ENCODE measurements at regions not wholly inside any gene's neighbourhood (a gene's known extent, or its start where the extent isn't known, plus 50 kb on each side); places are given as distances from the start of the nearest gene placed in this dataset.

DNA sequence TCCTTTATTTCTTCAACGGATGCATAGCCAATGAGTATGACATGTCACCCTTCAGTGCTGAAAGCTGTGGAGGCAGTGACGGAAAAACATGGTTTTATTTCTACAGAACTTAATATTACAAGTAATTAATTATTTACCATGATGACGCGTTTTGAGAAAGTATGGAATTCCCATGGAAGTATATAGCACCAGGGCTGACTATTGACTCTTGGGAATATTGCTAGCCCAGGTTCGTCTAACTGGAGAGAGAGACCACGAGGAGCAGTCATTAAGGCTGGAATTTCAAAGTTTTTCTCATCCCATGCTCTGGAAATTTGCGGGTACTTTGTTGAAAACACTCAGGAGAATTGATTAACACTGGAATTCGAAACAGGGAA, 155.2 kb upstream of the PRSS16 start:
- no peak overlapping the region for H2AK5ac ChIP-seq (ENCODE audit: low read depth, low read length)
- no peak overlapping the region for H3K4ac ChIP-seq (ENCODE audit: low read depth, low read length)
- H3K4me1 ChIP-seq (ENCODE audit: control insufficient read depth, insufficient read depth, low read length): no peaks in the 10 kb centered on the region; the same call in 1 of the 2 replicates
- no peaks in the 10 kb centered on the region for H3K27me3 ChIP-seq (ENCODE audit: control insufficient read depth, insufficient read depth, low read length)
- H3K36me3 ChIP-seq (ENCODE audit: control insufficient read depth, insufficient read depth, low read length): no peaks in the 10 kb centered on the region
- H2BK5ac ChIP-seq (ENCODE audit: low read depth, low read length, poor library complexity, severe bottlenecking): no peak overlapping the region
- no peak overlapping the region for H2BK15ac ChIP-seq (ENCODE audit: low read depth, low read length)
- ChIA-PET POLR2A (ENCODE audit: unreplicated experiment) (no interaction called here), CTCF (interaction anchor here (0.8 kb wide), 1 partner anchor 497 kb away, joined by 3 read pairs; no protein-coding TSS in a partner anchor)
- no peaks in the 10 kb centered on the region for H3K9me1 ChIP-seq (ENCODE audit: insufficient read depth, low read length)
- H3K4me2 ChIP-seq (ENCODE audit: low read depth, low read length): peak overlapping the region; percentile 80
- no peak overlapping the region for H2BK120ac ChIP-seq (ENCODE audit: low read depth, low read length)
- H4K5ac ChIP-seq (ENCODE audit: low read depth, low read length): no peak overlapping the region
- no TSS peak for BruUV-seq (replicated peaks)
- dilution Hi-C loops (cut with HindIII; ENCODE audit: low sequenced_read_pairs, unreplicated experiment): no loop called here
- no peak overlapping the region for H3K18ac ChIP-seq (ENCODE audit: low read depth, low read length)
- peak overlapping the region; percentile 31; the same call in 1 of the 2 replicates for H3K23ac ChIP-seq (ENCODE audit: low read depth, low read length)
- H3K79me1 ChIP-seq (ENCODE audit: low read depth in 1 of 2, low read length in 2 of 2): no peaks in the 10 kb centered on the region
- in situ Hi-C loops (cut with MboI; ENCODE audit: low sequenced_read_pairs): no loop called here
- H3K56ac ChIP-seq (ENCODE audit: extremely low read depth, insufficient read depth, low read length): no peak overlapping the region
- ATAC-seq (ENCODE audit: low read depth): no peak
- no peak overlapping the region for H4K91ac ChIP-seq (ENCODE audit: insufficient read depth, low read depth, low read length)
- H3K4me3 ChIP-seq (ENCODE audit: insufficient read depth, low read depth, low read length): peak overlapping the region; percentile 33
- TF ChIP-seq FOS (IDR thresholded peaks at IDR 0.05; ENCODE audit: low read depth, low read length) (no peak), USF2 (IDR thresholded peaks at IDR 0.05; ENCODE audit: low read depth, low read length) (no peak), RFX5 (IDR thresholded peaks at IDR 0.05; ENCODE audit: low read depth, low read length) (no peak), NFE2L2 (IDR thresholded peaks at IDR 0.05; ENCODE audit: low read depth, low read length) (no peak), MAZ (IDR thresholded peaks at IDR 0.05; ENCODE audit: borderline replicate concordance, low read depth, low read length) (no peak), RCOR1 (IDR thresholded peaks at IDR 0.05; ENCODE audit: insufficient replicate concordance, low read length) (no peak)
- TF ChIP-seq, protein P1, sequence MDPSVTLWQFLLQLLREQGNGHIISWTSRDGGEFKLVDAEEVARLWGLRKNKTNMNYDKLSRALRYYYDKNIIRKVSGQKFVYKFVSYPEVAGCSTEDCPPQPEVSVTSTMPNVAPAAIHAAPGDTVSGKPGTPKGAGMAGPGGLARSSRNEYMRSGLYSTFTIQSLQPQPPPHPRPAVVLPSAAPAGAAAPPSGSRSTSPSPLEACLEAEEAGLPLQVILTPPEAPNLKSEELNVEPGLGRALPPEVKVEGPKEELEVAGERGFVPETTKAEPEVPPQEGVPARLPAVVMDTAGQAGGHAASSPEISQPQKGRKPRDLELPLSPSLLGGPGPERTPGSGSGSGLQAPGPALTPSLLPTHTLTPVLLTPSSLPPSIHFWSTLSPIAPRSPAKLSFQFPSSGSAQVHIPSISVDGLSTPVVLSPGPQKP (IDR thresholded peaks at IDR 0.05; ENCODE audit: borderline replicate concordance, low read depth, low read length): no peak
- no peak overlapping the region for H2AK9ac ChIP-seq (replicated peaks; ENCODE audit: low read depth, low read length, poor library complexity)
- H3K27ac ChIP-seq (ENCODE audit: insufficient read depth, low read length): no peak overlapping the region
- no peak overlapping the region for H4K8ac ChIP-seq (ENCODE audit: low read depth in 2 of 2, low read length in 2 of 2)
- H4K20me1 ChIP-seq (ENCODE audit: insufficient read depth, low read length): no peaks in the 10 kb centered on the region
- 10% methylated on average over 2 of the region's 8 CpGs; no CpG with 5 or more reads in 1 of the 2 experiments for WGBS, 2 experiments (ENCODE audit: extremely low coverage in 2 of 2, insufficient read length in 1 of 2)
- H3K9me3 ChIP-seq (ENCODE audit: control insufficient read depth, insufficient read depth, low read length): no peaks in the 10 kb centered on the region
- H2BK20ac ChIP-seq (ENCODE audit: low read depth, low read length): no peak overlapping the region
- peak overlapping the region; percentile 83 for H2AFZ ChIP-seq (replicated peaks; ENCODE audit: low read length, poor library complexity)
- H3K14ac ChIP-seq (replicated peaks; ENCODE audit: low read depth, low read length): peak overlapping the region; percentile 38; the same call in 1 of the 2 replicates
- DNase-seq: no peak
- H3K9ac ChIP-seq (ENCODE audit: low read depth, low read length): peak overlapping the region; percentile 49
- intact Hi-C loops (cut with micrococcal nuclease): no loop called here

All from IMR-90 (cell line).